ENCODE measurements at regions not wholly inside any gene's neighbourhood (a gene's known extent, or its start where the extent isn't known, plus 50 kb on each side); places are given as distances from the start of the nearest gene placed in this dataset.

DNA sequence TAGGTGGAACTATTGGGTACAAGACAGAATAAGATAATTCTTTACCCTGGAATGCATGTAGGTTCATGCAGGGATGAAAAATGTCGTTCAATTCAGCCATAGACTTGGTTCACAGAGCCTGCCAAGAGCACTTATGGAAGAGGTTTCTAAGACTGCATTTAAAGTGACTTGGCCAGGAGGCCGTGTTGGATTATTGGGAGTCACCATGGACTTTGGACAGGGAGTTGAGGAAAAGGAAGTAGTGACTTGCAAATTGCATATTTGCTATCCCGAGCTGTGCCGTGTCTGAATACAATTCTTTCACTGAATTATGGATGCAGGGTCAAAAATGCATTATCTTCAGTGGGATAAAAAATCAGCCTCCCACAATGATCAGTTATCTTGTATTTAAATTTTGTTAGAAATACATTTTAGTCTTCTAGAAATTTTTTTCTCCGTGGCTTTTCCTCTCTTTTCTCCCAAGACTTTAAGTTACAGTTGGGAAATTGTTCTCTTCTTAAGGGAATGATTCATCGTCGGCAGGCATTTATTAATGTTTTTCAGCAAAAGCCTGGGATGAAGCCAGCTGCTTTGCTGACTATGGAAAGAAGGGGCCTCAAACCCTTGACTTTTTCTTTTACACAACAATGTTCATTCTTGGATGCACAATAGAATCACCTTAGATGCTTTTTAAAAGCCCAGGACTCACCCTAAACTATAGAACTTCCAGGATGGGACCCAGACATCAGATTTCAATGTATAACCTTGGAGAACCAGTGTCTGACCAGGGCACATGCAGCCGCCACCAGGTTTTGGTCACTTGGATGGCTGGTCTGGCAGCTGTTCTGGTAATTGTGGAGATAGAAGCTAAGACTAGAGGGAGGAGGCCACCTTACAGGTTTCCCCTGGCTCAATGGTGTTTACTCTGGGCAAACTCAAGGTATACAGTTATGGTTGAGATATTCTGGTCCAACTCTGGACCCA is 70.8 kb downstream of the FAT3 start:
- DNase-seq = no peak
- no peak for TF ChIP-seq EZH2 (IDR thresholded peaks at IDR 0.05; ENCODE audit: borderline replicate concordance, low read depth, low read length, severe bottlenecking)
- no peak for TF ChIP-seq CTCF (IDR thresholded peaks at IDR 0.05; ENCODE audit: borderline replicate concordance, extremely low read depth, low read length, poor library complexity, severe bottlenecking)
- Histone ChIP-seq H3K27me3 (ENCODE audit: insufficient read depth, low read length, poor library complexity) (no peaks in the 10 kb centered on the region), H3K27ac (ENCODE audit: low read length) (no peak overlapping the region), H3K4me2 (ENCODE audit: insufficient read depth, low read length) (no peak overlapping the region), H3K4me3 (ENCODE audit: low read depth in 1 of 2, low read length in 2 of 2) (no peak overlapping the region), H3K9ac (ENCODE audit: low read depth, low read length) (no peak overlapping the region), H3K4me1 (ENCODE audit: insufficient read depth, low read length) (no peaks in the 10 kb centered on the region), H3K79me2 (ENCODE audit: insufficient read depth, low read length) (no peaks in the 10 kb centered on the region), H2AFZ (ENCODE audit: low read depth, low read length) (no peak overlapping the region), H3K36me3 (ENCODE audit: insufficient read depth, low read length) (no peaks in the 10 kb centered on the region), H3K9me3 (ENCODE audit: insufficient read depth, low read length, severe bottlenecking) (no peaks in the 10 kb centered on the region), H4K20me1 (ENCODE audit: insufficient read depth, low read length) (no peaks in the 10 kb centered on the region)
- ATAC-seq (ENCODE audit: insufficient read depth, low read depth) = no peak

DNA sequence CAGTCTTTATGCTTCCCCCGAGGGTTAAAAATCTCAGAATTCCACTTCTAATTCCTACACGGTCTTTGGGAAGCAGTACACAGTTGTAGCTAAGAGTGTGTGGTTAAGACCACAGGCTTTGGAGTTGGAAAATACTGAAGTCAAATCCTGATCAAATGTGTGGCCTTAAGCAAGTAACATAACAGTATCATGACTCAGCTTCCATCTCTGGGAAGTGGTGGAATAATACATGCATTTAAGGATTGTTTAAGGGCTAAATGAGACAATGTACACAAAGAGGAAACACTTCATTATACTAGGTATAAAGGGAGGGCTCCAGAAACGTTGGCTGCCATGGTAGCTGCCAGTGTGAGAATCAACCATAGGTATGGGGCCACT is 71.5 kb downstream of the FAT3 start:
- no peak for ATAC-seq (ENCODE audit: insufficient read depth, low read depth)
- H2AFZ ChIP-seq (ENCODE audit: low read depth, low read length) = no peak overlapping the region

DNA sequence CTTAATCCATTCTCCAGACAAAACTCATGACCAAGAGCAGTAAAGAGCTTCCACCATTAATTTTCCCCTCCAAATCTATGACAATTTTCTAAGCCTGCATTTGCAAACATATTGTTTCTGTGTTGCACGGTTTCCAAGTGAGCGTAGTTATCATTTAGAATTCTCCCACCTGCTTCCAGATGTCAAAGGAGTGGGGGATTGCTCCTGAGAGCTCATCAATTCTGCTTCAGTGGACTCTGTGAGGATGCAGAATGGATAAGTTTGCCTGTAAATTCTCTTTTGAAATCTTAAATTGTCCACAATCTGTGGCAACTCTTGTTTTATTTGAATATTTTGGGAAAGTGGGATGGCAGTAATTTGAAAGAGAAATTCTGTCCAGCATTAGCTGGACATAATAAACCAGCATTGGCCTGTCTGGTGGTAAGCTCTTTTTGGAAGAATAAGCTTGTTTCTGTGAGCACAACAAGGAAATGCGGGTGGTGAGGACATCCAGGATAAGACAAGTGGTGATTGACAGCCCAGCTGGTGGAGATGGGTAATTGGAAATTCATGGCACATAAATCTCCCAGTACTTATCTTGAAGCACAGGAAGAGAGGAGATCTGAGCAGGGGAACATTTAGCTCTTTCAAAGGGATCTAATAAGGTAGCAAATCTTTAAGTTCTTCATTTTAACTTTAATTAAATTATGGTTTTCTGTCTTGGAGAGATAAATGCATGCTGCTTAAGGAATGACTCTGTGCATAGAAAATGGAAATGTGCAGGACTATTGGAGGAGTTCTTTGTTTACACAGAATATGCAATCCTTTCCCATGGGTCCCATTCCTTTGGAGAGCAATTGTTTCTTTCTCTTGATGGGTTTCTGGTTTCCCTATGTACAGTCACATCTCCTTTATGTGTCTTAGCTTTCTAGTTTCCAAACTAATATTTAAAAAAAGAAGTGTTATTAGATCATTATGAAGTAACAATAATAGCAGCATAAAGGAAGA is 73.2 kb downstream of the FAT3 start:
- H2AFZ ChIP-seq (ENCODE audit: low read depth, low read length) = no peak overlapping the region
- no peaks in the 10 kb centered on the region for H3K27me3 ChIP-seq (ENCODE audit: insufficient read depth, low read length, poor library complexity)
- no peak for ATAC-seq (ENCODE audit: insufficient read depth, low read depth)
- no peak for DNase-seq
- no peaks in the 10 kb centered on the region for H3K79me2 ChIP-seq (ENCODE audit: insufficient read depth, low read length)
- H3K27ac ChIP-seq (ENCODE audit: low read length) = no peak overlapping the region
- TF ChIP-seq CTCF (IDR thresholded peaks at IDR 0.05; ENCODE audit: borderline replicate concordance, extremely low read depth, low read length, poor library complexity, severe bottlenecking) = no peak
- TF ChIP-seq EZH2 (IDR thresholded peaks at IDR 0.05; ENCODE audit: borderline replicate concordance, low read depth, low read length, severe bottlenecking) = no peak
- H3K4me2 ChIP-seq (ENCODE audit: insufficient read depth, low read length) = no peak overlapping the region
- H4K20me1 ChIP-seq (ENCODE audit: insufficient read depth, low read length) = no peaks in the 10 kb centered on the region
- no peaks in the 10 kb centered on the region for H3K36me3 ChIP-seq (ENCODE audit: insufficient read depth, low read length)
- H3K4me3 ChIP-seq (ENCODE audit: low read depth in 1 of 2, low read length in 2 of 2) = no peak overlapping the region
- H3K9me3 ChIP-seq (ENCODE audit: insufficient read depth, low read length, severe bottlenecking) = no peaks in the 10 kb centered on the region
- no peak overlapping the region for H3K9ac ChIP-seq (ENCODE audit: low read depth, low read length)
- H3K4me1 ChIP-seq (ENCODE audit: insufficient read depth, low read length) = no peaks in the 10 kb centered on the region

More for the DNA sequence above, 71.5 kb downstream of the FAT3 start:
- Histone ChIP-seq H3K36me3 (ENCODE audit: insufficient read depth, low read length) (no peaks in the 10 kb centered on the region), H3K27me3 (ENCODE audit: insufficient read depth, low read length, poor library complexity) (no peaks in the 10 kb centered on the region), H3K4me3 (ENCODE audit: low read depth in 1 of 2, low read length in 2 of 2) (no peak overlapping the region), H3K27ac (ENCODE audit: low read length) (no peak overlapping the region), H3K9ac (ENCODE audit: low read depth, low read length) (no peak overlapping the region), H3K4me1 (ENCODE audit: insufficient read depth, low read length) (no peaks in the 10 kb centered on the region), H3K4me2 (ENCODE audit: insufficient read depth, low read length) (no peak overlapping the region), H4K20me1 (ENCODE audit: insufficient read depth, low read length) (no peaks in the 10 kb centered on the region), H3K9me3 (ENCODE audit: insufficient read depth, low read length, severe bottlenecking) (no peaks in the 10 kb centered on the region), H3K79me2 (ENCODE audit: insufficient read depth, low read length) (no peaks in the 10 kb centered on the region)
- no peak for DNase-seq
- TF ChIP-seq CTCF (IDR thresholded peaks at IDR 0.05; ENCODE audit: borderline replicate concordance, extremely low read depth, low read length, poor library complexity, severe bottlenecking) (no peak), EZH2 (IDR thresholded peaks at IDR 0.05; ENCODE audit: borderline replicate concordance, low read depth, low read length, severe bottlenecking) (no peak)
